Spleen (tissue), 7 donors: ENCODE measurements at regions not wholly inside any gene's neighbourhood (a gene's known extent, or its start where the extent isn't known, plus 50 kb on each side); places are given as distances from the start of the nearest gene placed in this dataset.

Experiments used
- POLR2A ChIP-seq, 3 donors: fragments of 450-650 bp; IDR thresholded peaks; one replicate each; pipeline ENCODE4 v1.5.1; 2017; ENCODE audit warnings: antibody characterized with exemption in 3 of 3, mild to moderate bottlenecking in 1 of 3
- POLR2AphosphoS5 ChIP-seq, 3 donors: sonication (generic); formaldehyde crosslinking; IDR thresholded peaks; one replicate each; pipeline ENCODE4 v1.5.1; 2017; ENCODE audit warnings: antibody characterized with exemption in 3 of 3
- TF ChIP-seq, protein P1 (sequence below), 11 experiments: fragments of 200-600 bp in 7 of 11; fragments of 450-650 bp in 4 of 11; sonication (generic) in 4 of 11; IDR thresholded peaks in 8 of 11; conservative IDR thresholded peaks in 3 of 11; 1 replicate in 7 of 11; 2 replicates in 4 of 11; pipeline versions ENCODE4 v1.4.0 to v1.8.0; 2016 to 2021; ENCODE audit warnings: antibody characterized with exemption in 11 of 11, inconsistent platforms in 4 of 11, mild to moderate bottlenecking in 1 of 11
- donor health status: DM: no; HTN: no; CAD: no; lungs with moderate emphysema.
- donor health status: DM: no; HTN: no; CAD: no.
- donor health status: DM: no; HTN: no; CAD: no.

DNA sequence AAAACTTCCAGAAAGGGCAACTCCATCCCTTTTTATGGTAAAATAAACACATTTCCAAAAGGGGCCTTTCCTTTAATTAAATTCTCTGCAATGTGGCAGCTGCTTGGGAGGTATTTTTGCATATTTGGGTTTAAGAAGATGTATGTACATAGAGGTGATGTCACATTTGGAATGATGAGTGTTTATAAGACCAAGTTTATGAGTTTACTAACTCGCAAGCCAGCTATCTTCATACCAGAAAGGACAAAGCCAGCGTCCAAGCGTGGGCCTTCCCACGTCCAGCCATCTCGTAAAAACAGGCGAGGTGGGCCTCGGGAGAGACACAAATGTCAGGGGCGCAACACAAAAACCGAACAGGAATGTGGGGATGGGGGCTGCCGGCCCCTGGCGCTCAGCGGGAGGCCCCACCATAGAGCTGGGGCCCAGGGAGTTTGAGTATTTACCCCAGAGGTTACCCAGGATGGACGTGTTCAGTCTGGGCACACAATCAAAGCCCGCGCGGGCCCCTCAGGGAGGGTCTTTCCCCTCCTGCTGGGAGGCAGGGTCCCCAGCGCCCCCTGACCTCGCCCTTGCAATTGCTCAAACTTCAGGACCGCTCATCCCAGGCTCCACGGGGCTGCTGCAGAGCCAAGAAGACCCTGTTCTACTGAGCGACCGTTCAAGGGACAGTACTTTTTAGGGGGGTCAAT lies 137.3 kb downstream of the TWIST2 start:
- no peak for TF ChIP-seq POLR2A (IDR thresholded peaks at IDR 0.05)
- TF ChIP-seq, protein P1, sequence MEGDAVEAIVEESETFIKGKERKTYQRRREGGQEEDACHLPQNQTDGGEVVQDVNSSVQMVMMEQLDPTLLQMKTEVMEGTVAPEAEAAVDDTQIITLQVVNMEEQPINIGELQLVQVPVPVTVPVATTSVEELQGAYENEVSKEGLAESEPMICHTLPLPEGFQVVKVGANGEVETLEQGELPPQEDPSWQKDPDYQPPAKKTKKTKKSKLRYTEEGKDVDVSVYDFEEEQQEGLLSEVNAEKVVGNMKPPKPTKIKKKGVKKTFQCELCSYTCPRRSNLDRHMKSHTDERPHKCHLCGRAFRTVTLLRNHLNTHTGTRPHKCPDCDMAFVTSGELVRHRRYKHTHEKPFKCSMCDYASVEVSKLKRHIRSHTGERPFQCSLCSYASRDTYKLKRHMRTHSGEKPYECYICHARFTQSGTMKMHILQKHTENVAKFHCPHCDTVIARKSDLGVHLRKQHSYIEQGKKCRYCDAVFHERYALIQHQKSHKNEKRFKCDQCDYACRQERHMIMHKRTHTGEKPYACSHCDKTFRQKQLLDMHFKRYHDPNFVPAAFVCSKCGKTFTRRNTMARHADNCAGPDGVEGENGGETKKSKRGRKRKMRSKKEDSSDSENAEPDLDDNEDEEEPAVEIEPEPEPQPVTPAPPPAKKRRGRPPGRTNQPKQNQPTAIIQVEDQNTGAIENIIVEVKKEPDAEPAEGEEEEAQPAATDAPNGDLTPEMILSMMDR (IDR thresholded peaks at IDR 0.05 in 8 of 11, conservative IDR thresholded peaks at IDR 0.05 in 3 of 11): no peak
- no peak for TF ChIP-seq POLR2AphosphoS5 (IDR thresholded peaks at IDR 0.05)
